HG03457 (cell line): ENCODE measurements at regions not wholly inside any gene's neighbourhood (a gene's known extent, or its start where the extent isn't known, plus 50 kb on each side); places are given as distances from the start of the nearest gene placed in this dataset.
"Not testable (repeated sequence)": the region's sequence is repeated elsewhere in the genome, so short reads cannot be mapped to it uniquely, and the experiment has no call there.

ENCODE experiments used
- ATAC-seq: cut with Tn5 transposase; IDR thresholded peaks from one replicate; pipeline ENCODE4 v1.9.1; 2021; ENCODE audit warnings: moderate number of reproducible peaks; ENCODE audit not compliant: unreplicated experiment

- no peak for ATAC-seq
Measured at GRCh38 chr2:81097361-81097760, 792.8 kb upstream of the LRRTM1 start.

- no peak for ATAC-seq
Measured at GRCh38 chr2:81093031-81093430, 788.5 kb upstream of the LRRTM1 start.

GRCh38 chr2:81087646-81088045, 783.1 kb upstream of the LRRTM1 start:
- no peak for ATAC-seq

- no peak for ATAC-seq
Measured at GRCh38 chr2:81084101-81084500, 779.5 kb upstream of the LRRTM1 start.

- no peak for ATAC-seq
Measured at GRCh38 chr2:81078631-81079030, 774.1 kb upstream of the LRRTM1 start.

- no peak for ATAC-seq
Measured at GRCh38 chr2:81078102-81078501, 773.5 kb upstream of the LRRTM1 start.

- ATAC-seq = no peak
Measured at GRCh38 chr2:81077396-81077795, 772.8 kb upstream of the LRRTM1 start.

- no peak for ATAC-seq
Measured at GRCh38 chr2:81073412-81073811, 768.9 kb upstream of the LRRTM1 start.

GRCh38 chr2:81068144-81068543, 763.6 kb upstream of the LRRTM1 start:
- ATAC-seq = no peak

GRCh38 chr2:81061016-81061415, 756.5 kb upstream of the LRRTM1 start:
- no peak for ATAC-seq

GRCh38 chr2:81050580-81051095, 746.1 kb upstream of the LRRTM1 start:
- ATAC-seq = no peak

GRCh38 chr2:81043681-81044080, 739.1 kb upstream of the LRRTM1 start:
- ATAC-seq = no peak

- ATAC-seq = no peak
Measured at GRCh38 chr2:81007104-81007503, 702.6 kb upstream of the LRRTM1 start.

GRCh38 chr2:81002906-81003305, 698.4 kb upstream of the LRRTM1 start:
- no peak for ATAC-seq

- no peak for ATAC-seq
Measured at GRCh38 chr2:80987466-80987865, 682.9 kb upstream of the LRRTM1 start.

- ATAC-seq = no peak
Measured at GRCh38 chr2:80969900-80970299, 665.3 kb upstream of the LRRTM1 start.

- no peak for ATAC-seq
Measured at GRCh38 chr2:80968450-80968849, 663.9 kb upstream of the LRRTM1 start.

- ATAC-seq = no peak
Measured at GRCh38 chr2:80947601-80948130, 643.1 kb upstream of the LRRTM1 start.

- no peak for ATAC-seq
Measured at GRCh38 chr2:80943487-80943886, 638.9 kb upstream of the LRRTM1 start.

- ATAC-seq = no peak
Measured at GRCh38 chr2:80942766-80943165, 638.2 kb upstream of the LRRTM1 start.

GRCh38 chr2:80938463-80938862, 633.9 kb upstream of the LRRTM1 start:
- ATAC-seq = no peak

GRCh38 chr2:80931820-80932219, 627.3 kb upstream of the LRRTM1 start:
- ATAC-seq = not testable (repeated sequence)

- no peak for ATAC-seq
Measured at GRCh38 chr2:80930777-80931176, 626.2 kb upstream of the LRRTM1 start.
